ENCODE measurements at regions not wholly inside any gene's neighbourhood (a gene's known extent, or its start where the extent isn't known, plus 50 kb on each side); places are given as distances from the start of the nearest gene placed in this dataset.

- Histone ChIP-seq H3K36me3 (ENCODE audit: control insufficient read depth, insufficient read depth, low read length) (no peaks in the 10 kb centered on the region), H3K27me3 (ENCODE audit: control insufficient read depth, insufficient read depth, low read length, poor library complexity, severe bottlenecking) (no peaks in the 10 kb centered on the region), H3K4me1 (ENCODE audit: control insufficient read depth, insufficient read depth, low read length) (no peaks in the 10 kb centered on the region), H3K9me3 (ENCODE audit: control insufficient read depth, low read length) (no peaks in the 10 kb centered on the region), H3K4me3 (ENCODE audit: low read length) (no peak overlapping the region), H3K27ac (ENCODE audit: low read depth, low read length) (no peak overlapping the region), H3K9ac (ENCODE audit: extremely low read depth, low read length, poor library complexity, severe bottlenecking) (no peak overlapping the region)
- H3K27me3 Mint-ChIP-seq (ENCODE audit: insufficient read depth): no peaks in the 10 kb centered on the region
- no peak overlapping the region for H3K27ac Mint-ChIP-seq
- DNase-seq: no peak
- peaks cover 5% of the 10 kb centered on the region for H3K4me1 Mint-ChIP-seq
- no peak overlapping the region for H3K4me3 Mint-ChIP-seq
- WGBS, 2 experiments (ENCODE audit: insufficient coverage in 1 of 2, insufficient read length in 1 of 2): 100% methylated on average over 2 of the region's 2 CpGs; no CpG with 5 or more reads in 1 of the 2 experiments
- no peaks in the 10 kb centered on the region for H3K36me3 Mint-ChIP-seq (ENCODE audit: low read depth)
- no peaks in the 10 kb centered on the region for H3K9me3 Mint-ChIP-seq
- TF ChIP-seq CTCF (conservative IDR thresholded peaks at IDR 0.05): no peak
These were observed 199.1 kb upstream of the UBE2E3 start for GRCh38 chr2:180781276-180781675.

GRCh38 chr2:180778291-180778690 is 202.1 kb upstream of the UBE2E3 start:
- H3K4me1 Mint-ChIP-seq: peaks cover 5% of the 10 kb centered on the region
- no peaks in the 10 kb centered on the region for H3K9me3 Mint-ChIP-seq
- no peak overlapping the region for H3K27ac Mint-ChIP-seq
- no peaks in the 10 kb centered on the region for H3K36me3 Mint-ChIP-seq (ENCODE audit: low read depth)
- no peaks in the 10 kb centered on the region for H3K27me3 Mint-ChIP-seq (ENCODE audit: insufficient read depth)
- Histone ChIP-seq H3K27ac (ENCODE audit: low read depth, low read length) (no peak overlapping the region), H3K36me3 (ENCODE audit: control insufficient read depth, insufficient read depth, low read length) (no peaks in the 10 kb centered on the region), H3K27me3 (ENCODE audit: control insufficient read depth, insufficient read depth, low read length, poor library complexity, severe bottlenecking) (no peaks in the 10 kb centered on the region), H3K4me1 (ENCODE audit: control insufficient read depth, insufficient read depth, low read length) (no peaks in the 10 kb centered on the region), H3K9me3 (ENCODE audit: control insufficient read depth, low read length) (no peaks in the 10 kb centered on the region), H3K4me3 (ENCODE audit: low read length) (no peak overlapping the region), H3K9ac (ENCODE audit: extremely low read depth, low read length, poor library complexity, severe bottlenecking) (no peak overlapping the region)
- H3K4me3 Mint-ChIP-seq: no peak overlapping the region
- TF ChIP-seq CTCF (conservative IDR thresholded peaks at IDR 0.05): no peak
- 87 to 95% methylated on average over 4 to 5 of the region's 5 CpGs for WGBS, 2 experiments (ENCODE audit: insufficient coverage in 1 of 2, insufficient read length in 1 of 2)
- no peak for DNase-seq

GRCh38 chr2:180776921-180777320 is 203.5 kb upstream of the UBE2E3 start:
- TF ChIP-seq CTCF (conservative IDR thresholded peaks at IDR 0.05): no peak
- Histone ChIP-seq H3K9me3 (ENCODE audit: control insufficient read depth, low read length) (no peaks in the 10 kb centered on the region), H3K27ac (ENCODE audit: low read depth, low read length) (no peak overlapping the region), H3K36me3 (ENCODE audit: control insufficient read depth, insufficient read depth, low read length) (no peaks in the 10 kb centered on the region), H3K4me3 (ENCODE audit: low read length) (no peak overlapping the region), H3K4me1 (ENCODE audit: control insufficient read depth, insufficient read depth, low read length) (no peaks in the 10 kb centered on the region), H3K9ac (ENCODE audit: extremely low read depth, low read length, poor library complexity, severe bottlenecking) (no peak overlapping the region), H3K27me3 (ENCODE audit: control insufficient read depth, insufficient read depth, low read length, poor library complexity, severe bottlenecking) (no peaks in the 10 kb centered on the region)
- Mint-ChIP-seq H3K4me1 (peaks cover 5% of the 10 kb centered on the region), H3K27ac (no peak overlapping the region), H3K27me3 (ENCODE audit: insufficient read depth) (no peaks in the 10 kb centered on the region), H3K9me3 (no peaks in the 10 kb centered on the region), H3K4me3 (no peak overlapping the region), H3K36me3 (ENCODE audit: low read depth) (no peaks in the 10 kb centered on the region)
- DNase-seq: no peak
